NCI-H510A treated with DMSO at 0.1 percent for 48 hours (cell line): ENCODE measurements at regions not wholly inside any gene's neighbourhood (a gene's known extent, or its start where the extent isn't known, plus 50 kb on each side); places are given as distances from the start of the nearest gene placed in this dataset.
"Not testable (repeated sequence)": the region's sequence is repeated elsewhere in the genome, so short reads cannot be mapped to it uniquely, and the experiment has no call there.

ENCODE experiments used
- DNase-seq: peaks from one replicate; lab custom pipeline; 2025; lab: John Stamatoyannopoulos, UW

- peak; percentile 82 for DNase-seq
Measured at GRCh38 chr16:72455743-72456659, 284.0 kb upstream of the PMFBP1 start.

DNA sequence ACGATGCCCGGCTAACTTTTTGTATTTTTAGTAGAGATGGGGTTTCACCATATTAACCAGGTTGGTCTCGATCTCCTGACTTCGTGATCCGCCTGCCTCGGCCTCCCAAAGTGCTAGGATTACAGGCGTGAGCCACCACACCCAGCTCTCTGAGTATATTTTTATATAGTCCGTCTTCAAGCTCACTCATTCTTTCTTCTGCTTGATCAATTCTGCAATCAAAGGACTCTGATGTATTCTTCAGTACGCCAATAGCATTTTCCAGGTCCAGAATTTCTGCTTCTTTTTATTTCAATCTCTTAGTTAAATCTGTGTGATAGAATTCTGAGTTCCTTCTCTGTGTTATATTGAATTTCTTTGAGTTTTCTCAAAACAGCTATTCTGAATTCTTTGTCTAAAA lies 281.9 kb upstream of the PMFBP1 start:
- not testable (repeated sequence) for DNase-seq

- no peak for DNase-seq
Measured at GRCh38 chr16:72444696-72445095, 272.7 kb upstream of the PMFBP1 start.

DNA sequence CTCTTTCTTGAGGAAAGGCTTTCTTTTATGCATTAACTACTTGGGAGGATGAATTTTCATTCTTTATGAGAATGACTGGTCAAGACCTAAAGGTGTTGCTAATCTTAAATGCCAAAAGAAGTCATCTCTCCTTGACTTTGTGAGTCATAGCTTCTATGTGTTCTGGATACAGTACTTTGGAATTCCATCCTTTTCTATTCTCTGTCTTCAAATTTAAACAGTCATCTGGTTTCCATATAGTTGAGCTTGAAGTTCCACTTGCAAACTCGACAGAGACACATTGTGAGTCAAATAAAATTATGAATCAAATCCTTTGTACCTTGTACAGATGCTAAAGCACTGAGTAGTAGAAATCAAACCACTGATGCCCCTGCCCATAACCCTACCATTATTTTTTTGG lies 271.9 kb upstream of the PMFBP1 start:
- no peak for DNase-seq

DNA sequence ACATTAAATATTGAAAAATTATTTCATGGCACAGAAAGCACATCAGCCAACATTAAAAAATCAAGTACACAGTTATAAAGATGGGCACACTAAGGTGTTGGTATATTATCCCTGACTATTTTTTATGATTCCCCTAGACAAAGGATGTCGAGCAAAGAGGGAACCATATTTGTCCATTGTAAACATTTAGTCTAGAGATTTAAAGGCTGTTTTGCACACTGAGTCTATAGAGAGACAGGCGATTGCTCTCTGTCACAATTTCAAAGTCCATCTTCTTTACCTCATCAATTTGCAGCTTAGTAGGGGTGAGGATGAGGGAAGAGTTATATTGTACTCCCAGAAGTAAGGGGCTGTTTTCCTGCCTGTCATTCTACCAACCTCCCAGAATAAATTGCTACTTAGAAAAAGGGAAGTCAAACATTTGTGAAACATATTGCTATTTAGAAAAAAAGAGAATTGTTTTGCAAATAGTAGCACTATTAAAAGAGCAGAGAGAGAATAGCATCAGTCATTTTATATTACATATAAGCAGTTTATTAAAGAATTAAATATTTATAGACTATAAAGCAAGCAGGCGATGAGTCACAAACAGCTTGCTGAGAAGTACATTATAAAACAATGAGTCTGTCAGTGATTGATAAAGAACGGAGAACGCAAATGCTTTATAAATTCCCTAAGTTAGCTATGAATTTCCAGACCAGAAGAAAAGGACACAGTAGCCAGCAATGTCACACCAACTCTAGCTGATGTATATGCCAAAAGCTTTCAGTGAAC lies 270.6 kb upstream of the PMFBP1 start:
- DNase-seq: no peak

- DNase-seq: no peak
Measured at GRCh38 chr16:72437891-72438290, 265.9 kb upstream of the PMFBP1 start.

- DNase-seq: no peak
Measured at GRCh38 chr16:72434159-72434558, 262.2 kb upstream of the PMFBP1 start.

DNA sequence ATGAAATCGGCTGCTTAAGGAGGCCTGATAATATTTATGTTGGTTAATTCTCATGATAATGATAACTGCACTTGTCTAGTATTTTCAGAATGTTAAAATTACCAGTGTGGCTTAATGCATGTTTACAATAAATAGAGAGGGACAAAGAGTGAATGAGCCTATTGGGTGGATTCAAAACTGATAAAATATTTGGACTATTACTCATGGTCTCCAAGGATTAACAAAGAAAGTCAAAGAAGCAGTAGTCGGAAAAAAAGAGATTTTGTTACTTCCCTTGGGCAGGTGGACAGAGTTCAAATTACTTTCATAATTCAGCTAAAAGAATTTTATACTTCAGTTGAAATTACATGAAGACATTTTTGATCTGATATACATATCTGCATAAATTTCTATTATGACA lies 258.2 kb upstream of the PMFBP1 start:
- DNase-seq: no peak

DNA sequence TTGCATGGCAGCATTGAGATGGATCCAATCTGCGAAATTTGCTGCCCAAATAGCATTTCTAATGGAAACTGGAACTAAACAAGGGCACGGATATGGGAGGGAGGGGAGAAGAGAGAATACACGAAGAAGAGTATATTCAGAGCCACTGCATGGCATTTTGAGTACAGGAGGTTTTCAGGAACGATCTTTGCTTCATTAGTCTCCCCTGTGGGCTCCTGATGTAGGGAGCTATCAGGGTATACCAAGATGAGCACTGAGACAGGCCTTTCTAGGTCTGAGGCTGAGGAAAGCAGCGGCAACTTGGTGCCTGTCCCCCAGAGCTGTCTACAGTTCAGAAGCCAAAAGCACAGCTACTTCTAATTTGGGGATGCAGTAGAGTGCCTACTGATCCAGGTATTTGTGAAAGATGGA lies 257.7 kb upstream of the PMFBP1 start:
- no peak for DNase-seq

DNA sequence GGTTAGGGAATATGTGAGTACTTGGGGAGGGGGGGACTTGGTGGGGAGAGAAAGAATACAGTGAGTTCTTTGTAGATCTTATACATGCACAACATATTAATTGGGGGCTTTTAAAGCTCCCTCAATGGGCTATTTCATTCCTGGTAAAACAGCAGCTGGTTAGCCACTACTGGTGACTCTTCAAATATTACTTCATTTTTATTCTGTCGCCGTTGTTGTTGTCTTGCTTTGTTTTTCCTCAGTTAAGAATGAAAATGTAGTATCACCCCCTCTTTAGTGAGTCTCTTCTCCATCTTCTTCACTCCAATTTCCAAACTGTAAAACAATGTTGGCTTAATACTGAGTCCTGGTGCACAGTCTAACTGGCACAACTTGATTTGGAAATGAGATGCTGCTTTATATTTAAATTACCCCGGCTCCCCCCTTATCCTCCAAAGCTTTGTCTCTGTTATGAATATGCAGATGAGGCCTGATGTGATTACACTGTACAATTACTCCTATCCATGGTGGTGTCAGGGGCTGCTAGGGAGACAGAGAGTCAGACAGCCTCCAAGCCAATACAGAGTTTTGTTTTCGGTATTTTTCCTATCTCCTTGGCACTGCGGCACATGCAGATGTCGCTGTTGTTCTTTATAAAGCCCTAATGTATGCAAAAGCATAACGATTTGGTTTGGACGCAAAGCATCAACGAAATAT lies 256.9 kb upstream of the PMFBP1 start:
- no peak for DNase-seq

GRCh38 chr16:72427783-72428331 lies 255.9 kb upstream of the PMFBP1 start:
- no peak for DNase-seq

- no peak for DNase-seq
Measured at GRCh38 chr16:72427051-72427782, 255.3 kb upstream of the PMFBP1 start.

GRCh38 chr16:72426386-72426785 lies 254.4 kb upstream of the PMFBP1 start:
- no peak for DNase-seq

GRCh38 chr16:72425571-72426341 lies 253.8 kb upstream of the PMFBP1 start:
- no peak for DNase-seq

- DNase-seq: no peak
Measured at GRCh38 chr16:72424757-72425156, 252.8 kb upstream of the PMFBP1 start.

DNA sequence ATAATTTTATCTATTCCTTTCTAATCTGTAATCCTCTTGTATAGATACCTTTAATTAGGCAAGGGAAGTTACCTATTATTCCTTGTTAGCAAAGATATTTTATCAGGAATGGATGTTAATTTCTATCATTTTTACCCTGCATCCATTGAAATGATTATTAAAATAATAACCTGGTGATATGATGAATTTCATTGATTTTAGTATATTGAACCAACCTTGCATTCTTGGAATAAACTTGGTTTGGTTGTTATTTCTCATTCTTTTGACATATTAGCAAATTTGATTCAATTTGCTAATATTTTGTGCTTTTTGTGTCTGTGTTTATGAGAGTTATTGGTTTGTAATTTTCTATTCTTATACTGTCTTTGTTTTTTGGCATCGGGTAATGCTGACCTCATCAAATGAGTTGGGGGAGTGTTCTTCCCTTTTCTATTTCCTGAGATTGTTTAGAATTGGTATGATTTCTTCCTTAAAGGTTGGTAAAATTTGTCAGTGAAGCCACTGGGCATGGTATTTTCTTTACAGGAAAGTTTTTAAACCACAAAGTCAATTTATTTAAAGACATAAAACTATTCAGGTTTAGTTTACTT lies 250.4 kb upstream of the PMFBP1 start:
- DNase-seq: no peak

GRCh38 chr16:72419638-72420037 lies 247.7 kb upstream of the PMFBP1 start:
- no peak for DNase-seq

DNA sequence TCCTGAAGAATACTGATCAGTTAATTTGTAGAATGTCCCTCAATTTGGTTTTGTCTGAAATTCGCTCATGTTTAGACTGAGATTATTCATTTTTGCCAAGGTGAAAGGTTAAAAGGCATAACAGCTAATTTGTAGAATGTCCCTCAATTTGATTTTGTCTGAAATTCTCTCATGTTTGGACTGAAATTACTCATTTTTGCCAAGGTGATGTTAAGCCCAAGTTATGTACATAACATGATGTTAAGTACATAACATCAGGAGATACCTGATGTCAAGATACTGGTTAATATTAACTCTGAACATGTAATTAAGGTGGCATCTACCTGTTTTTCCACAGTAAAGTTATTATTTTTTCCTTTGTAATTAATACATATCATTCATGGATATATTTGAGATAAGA lies 243.4 kb upstream of the PMFBP1 start:
- DNase-seq: no peak

DNA sequence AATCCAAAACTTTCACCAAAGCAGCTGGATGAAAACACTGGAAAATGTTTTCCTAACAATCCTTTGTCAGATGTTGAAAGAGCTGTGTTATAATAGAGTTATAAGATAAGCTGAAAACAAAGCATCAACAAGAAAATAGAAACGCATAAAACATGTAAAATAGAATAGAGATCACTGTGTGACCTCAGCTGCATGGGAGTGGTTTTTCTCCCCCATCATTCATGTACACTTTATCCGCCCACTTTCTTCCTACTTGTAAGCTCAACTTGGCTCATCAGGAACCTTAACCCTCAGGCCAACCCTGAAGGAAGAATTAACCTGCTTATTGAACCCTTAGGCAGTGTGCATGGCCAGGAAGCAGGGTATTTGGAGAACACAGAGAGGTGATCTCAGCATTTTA lies 238.5 kb upstream of the PMFBP1 start:
- DNase-seq: no peak

DNA sequence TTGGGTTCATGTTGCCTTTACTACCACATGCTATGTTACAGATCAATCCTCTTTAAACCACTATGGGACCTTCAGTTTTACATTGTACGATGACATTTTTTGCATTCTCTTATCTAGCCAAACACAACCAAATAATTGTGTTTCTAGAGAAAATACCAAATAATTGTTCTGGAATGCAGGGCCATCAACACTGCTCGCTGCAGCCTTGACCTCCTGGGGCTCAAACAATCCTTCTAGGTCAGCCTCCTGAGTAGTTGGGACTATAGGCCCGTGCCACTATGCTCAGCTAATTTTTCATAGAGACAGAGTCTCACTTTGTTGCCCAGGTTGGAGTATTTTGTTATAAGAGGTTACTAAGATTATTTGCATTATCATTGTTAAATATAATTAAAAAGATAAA lies 237.5 kb upstream of the PMFBP1 start:
- DNase-seq: no peak
